GM19025 (cell line): ENCODE measurements at regions not wholly inside any gene's neighbourhood (a gene's known extent, or its start where the extent isn't known, plus 50 kb on each side); places are given as distances from the start of the nearest gene placed in this dataset.

ENCODE experiments used
- ATAC-seq: cut with Tn5 transposase; IDR thresholded peaks from one replicate; pipeline ENCODE4 v1.9.1; 2021; ENCODE audit warnings: mild to moderate bottlenecking, low read depth, moderate library complexity; ENCODE audit not compliant: unreplicated experiment

DNA sequence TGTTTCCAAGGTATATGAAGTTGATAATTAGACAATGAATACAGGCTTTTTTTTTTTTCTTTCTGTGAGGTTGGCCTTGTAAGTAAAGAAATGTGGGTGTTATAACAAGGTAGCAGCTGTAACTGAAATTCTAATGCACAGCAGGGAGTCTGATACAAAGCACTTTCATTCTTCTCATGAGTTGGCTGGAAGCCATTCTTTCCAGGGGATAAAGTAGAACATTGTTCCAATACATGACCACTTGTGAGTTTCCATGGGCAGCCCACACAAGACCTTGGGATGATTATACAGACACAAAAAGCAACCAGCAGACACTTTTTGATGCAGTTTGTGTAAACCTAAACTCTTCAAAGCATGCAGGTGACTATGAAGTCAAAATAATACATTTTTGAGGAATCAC, 1785.9 kb upstream of the WWC1 start:
- ATAC-seq, result no peak

DNA sequence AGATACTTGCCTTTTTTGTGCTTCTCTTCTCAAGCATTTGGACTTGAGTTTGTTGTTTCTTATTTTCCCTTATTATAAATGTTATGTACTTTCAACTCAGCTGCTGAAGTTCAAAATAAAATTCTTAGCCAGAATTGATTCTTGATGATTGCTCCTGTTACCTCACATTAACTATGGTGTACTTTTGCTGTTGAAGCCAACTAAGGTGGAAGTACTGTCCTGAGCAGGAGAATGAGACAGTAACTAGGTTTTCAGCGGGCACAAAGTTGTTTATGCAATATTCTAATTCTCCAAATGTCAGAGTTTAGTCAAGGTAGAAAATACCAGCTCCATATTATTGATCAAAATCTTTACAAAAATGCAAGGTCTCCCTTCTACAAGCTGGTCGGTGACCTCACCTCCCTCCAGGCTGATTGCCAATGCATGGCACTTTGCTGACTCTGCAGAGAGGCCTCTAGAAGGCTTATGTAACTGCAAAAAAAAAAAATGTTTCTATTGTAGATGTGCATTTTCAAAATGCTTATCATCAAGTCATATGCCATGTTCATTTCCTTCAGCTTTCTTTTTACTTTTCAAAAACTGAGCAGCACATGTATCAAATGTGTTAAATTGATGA, 1783.5 kb upstream of the WWC1 start:
- no peak for ATAC-seq

- ATAC-seq, result no peak
These were observed 1782.4 kb upstream of the WWC1 start for GRCh38 chr5:166509085-166509484.

DNA sequence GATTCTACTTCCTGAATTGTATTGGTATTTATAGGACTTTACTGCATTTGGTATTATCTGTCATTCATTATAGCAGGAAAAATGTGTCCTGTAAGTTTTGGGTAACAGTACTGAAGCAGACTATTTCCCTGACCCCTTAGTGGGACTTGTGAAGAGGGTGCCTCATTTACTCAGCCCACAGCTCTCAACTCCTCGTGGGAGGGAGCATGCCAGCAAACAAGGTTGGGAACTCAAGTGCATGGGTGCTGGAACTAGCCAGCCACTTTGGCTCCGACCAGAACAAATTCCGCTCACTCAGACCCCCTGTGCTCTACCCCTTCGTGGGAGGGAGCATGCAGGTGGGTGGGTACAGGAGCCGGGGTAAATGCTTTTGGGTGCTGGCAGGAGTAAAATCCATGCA, 1773.5 kb upstream of the WWC1 start:
- ATAC-seq, result no peak

DNA sequence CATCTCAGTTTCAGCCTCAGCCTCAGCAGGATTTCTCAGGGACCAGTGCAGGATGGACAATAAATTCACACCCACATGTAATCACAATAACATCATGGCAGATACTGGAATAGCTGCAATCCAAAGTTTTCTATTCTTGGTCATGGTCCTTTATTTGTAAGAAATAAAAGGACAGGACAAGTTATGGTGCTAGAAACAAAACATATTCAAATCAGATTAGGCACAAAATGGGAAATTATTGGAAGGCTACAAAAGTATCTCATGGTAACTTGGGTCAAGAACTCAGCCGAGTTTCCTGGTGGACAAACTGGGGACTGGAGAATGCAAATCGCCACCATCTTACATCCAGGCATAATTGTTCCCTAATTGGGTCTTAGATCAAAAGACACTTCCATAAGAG, 1768.2 kb upstream of the WWC1 start:
- no peak for ATAC-seq

GRCh38 chr5:166529200-166529599, 1762.2 kb upstream of the WWC1 start:
- no peak for ATAC-seq

DNA sequence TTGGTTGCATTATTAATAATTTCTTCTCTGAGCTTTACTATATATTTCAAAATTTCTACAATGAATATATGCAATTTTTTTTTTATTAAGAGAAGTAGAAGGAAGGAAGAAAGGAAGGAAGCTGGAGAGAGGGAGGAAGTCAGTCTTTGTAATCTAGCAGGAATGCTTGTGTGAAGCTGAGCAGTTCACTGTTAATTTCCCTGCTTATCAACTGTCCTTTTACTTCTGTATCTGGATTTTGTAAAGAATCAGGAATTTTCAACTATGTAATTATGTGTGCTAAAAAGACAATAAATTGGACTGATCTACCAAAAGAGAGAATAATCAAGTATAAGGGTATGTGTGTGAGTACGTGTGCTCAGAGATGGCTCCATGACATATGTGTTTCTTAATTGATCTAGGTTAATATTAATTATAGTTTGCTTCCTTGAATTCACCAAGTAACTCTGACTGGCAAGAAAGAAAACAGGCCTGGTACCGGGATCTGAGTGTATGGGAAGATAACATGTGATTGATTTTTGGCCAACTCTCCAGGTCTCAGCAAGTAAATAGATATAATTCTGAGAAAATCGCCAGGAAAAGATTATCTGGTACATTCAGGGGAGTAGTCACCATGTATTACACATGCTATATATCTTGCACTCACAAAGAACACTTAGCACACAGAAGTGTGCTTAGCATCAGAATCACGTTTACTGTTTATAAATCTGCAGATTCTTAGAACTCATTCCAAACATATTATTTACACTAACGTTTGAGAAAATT, 1758.8 kb upstream of the WWC1 start:
- ATAC-seq, result no peak

- no peak for ATAC-seq
These were observed 1755.8 kb upstream of the WWC1 start for GRCh38 chr5:166535641-166536040.

- ATAC-seq, result no peak
These were observed 1751.3 kb upstream of the WWC1 start for GRCh38 chr5:166540156-166540555.

GRCh38 chr5:166551384-166551783, 1740.1 kb upstream of the WWC1 start:
- no peak for ATAC-seq

- no peak for ATAC-seq
These were observed 1737.7 kb upstream of the WWC1 start for GRCh38 chr5:166553778-166554177.

- no peak for ATAC-seq
These were observed 1729.7 kb upstream of the WWC1 start for GRCh38 chr5:166561759-166562158.

DNA sequence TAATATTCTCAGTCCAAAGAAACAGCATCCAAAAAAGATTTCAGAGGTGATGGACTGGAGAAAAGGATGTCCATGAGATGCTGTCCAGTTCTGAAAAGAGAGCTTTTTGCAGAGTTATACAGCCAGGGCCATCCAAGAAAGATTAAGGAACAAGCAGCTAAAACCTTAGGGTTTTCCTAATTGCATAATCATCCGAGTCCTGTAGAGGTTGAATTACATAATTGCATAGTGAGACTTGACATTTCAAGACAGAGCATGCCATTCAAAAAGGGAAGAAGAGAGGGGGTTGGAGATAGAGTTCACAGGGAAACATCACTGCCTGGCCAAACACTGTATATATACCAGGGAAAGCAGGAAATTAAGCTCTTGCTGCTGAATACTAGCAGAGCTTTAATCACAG, 1729.2 kb upstream of the WWC1 start:
- ATAC-seq, result no peak

DNA sequence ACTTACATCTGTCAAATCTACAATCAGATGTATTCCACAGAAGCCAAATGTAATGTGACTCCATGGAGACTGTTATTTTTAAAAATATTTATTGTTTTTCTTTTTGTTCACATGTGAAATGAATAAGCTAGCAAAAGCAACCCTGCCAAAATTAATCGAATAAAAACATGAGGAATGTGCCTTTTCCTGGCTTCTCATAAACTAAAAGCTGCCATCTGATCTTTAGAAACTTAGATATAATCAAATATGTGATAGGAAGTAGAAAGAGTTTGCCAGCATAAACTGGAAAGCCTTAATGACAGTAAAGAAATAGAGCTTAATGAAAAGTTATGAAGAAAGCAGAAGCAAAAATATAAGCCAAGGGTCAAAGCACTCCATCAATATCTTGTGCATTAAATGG, 1724.7 kb upstream of the WWC1 start:
- ATAC-seq, result no peak

GRCh38 chr5:166570865-166571264, 1720.6 kb upstream of the WWC1 start:
- ATAC-seq, result no peak

- ATAC-seq, result no peak
These were observed 1719.8 kb upstream of the WWC1 start for GRCh38 chr5:166571668-166572067.

- no peak for ATAC-seq
These were observed 1715.1 kb upstream of the WWC1 start for GRCh38 chr5:166576323-166576722.

GRCh38 chr5:166581826-166582225, 1709.6 kb upstream of the WWC1 start:
- no peak for ATAC-seq

DNA sequence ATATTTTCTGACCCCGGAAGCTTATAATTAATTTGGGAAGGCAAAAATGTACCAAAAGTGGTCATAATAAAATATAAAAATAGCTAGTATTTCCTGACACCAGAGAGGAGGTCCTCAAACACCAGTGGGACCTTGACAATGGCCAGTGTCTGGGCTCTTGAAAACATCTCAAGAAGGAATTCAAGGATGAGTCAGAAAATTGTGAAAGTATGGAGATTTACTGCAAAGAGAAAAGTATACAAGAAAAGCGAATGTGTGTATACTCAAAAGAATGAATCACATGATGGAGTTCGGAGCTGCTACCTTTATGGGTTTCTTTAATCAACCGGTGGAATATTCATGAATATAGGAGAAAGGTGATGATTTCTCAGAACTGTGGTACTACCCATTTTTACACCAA, 1709.0 kb upstream of the WWC1 start:
- no peak for ATAC-seq

GRCh38 chr5:166594567-166594966, 1696.9 kb upstream of the WWC1 start:
- no peak for ATAC-seq

DNA sequence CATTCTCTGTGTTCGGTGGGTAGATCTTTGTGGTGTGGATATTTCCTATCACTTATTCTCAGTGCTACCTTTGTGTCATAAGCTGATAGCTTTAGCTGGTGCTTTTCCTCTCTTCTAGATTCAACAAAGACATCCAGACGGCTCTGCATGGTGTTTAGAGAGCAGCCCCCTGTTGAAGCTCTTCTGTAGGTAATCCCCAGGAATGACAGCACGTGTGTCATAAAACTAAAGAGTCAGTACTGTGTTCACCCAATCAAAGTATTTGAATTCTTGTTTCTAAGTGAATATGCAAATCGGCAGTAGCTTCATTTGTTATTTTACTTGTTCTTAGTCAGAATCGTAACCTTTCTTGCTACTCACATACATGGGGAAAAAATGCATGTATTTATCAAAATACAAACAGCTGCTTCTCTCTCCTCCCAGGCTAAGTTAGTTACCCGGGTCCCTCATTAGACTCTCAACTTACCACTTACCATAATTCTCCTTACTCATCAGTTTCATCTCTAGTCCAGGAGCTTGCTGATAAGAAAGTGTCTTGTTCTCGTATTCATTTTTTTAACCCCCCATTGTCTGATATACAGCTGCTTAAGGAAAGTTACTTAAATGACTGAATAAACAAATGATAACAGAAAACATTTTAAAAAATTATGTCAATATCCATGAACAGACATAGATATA, 1696.0 kb upstream of the WWC1 start:
- ATAC-seq, result no peak

GRCh38 chr5:166596043-166596442, 1695.4 kb upstream of the WWC1 start:
- no peak for ATAC-seq
